Trophoblast cell (in vitro differentiated cells and primary cell): ENCODE measurements at regions not wholly inside any gene's neighbourhood (a gene's known extent, or its start where the extent isn't known, plus 50 kb on each side); places are given as distances from the start of the nearest gene placed in this dataset.

Experiments
- DNase-seq, 2 donors: peaks; one replicate each; pipeline ENCODE4 v3.0.0-alpha.2; 2016
- H2AFZ ChIP-seq: 2 replicates; pipeline ENCODE4 v1.6.1; 2013; ENCODE audit warnings: low read length, moderate library complexity, mild to moderate bottlenecking; ENCODE audit not compliant: insufficient read depth, poor library complexity
- H2AK5ac ChIP-seq: 2 replicates; pipeline ENCODE4 v1.6.1; 2013; ENCODE audit warnings: mild to moderate bottlenecking, low read length
- H2BK120ac ChIP-seq: 2 replicates; pipeline ENCODE4 v1.6.1; 2013; ENCODE audit warnings: low read length, mild to moderate bottlenecking, moderate library complexity; ENCODE audit not compliant: insufficient read depth, poor library complexity
- H2BK12ac ChIP-seq: 2 replicates; pipeline ENCODE4 v1.6.1; 2013; ENCODE audit warnings: mild to moderate bottlenecking, low read length, moderate library complexity
- H2BK5ac ChIP-seq: 2 replicates; pipeline ENCODE4 v1.6.1; 2013; ENCODE audit warnings: low read length, low read depth, moderate library complexity, mild to moderate bottlenecking; ENCODE audit not compliant: poor library complexity
- H3K14ac ChIP-seq: 2 replicates; pipeline ENCODE4 v1.6.1; 2013; ENCODE audit warnings: mild to moderate bottlenecking, low read length
- H3K18ac ChIP-seq: 2 replicates; pipeline ENCODE4 v1.6.1; 2013; ENCODE audit warnings: mild to moderate bottlenecking, low read length
- H3K23ac ChIP-seq: 2 replicates; pipeline ENCODE4 v1.6.1; 2013; ENCODE audit warnings: low read length
- H3K27ac ChIP-seq: 2 replicates; pipeline ENCODE4 v1.5.1; 2013; ENCODE audit warnings: low read depth, mild to moderate bottlenecking, inconsistent platforms, low read length, moderate library complexity
- H3K27me3 ChIP-seq: 2 replicates; pipeline ENCODE4 v1.6.1; 2013; ENCODE audit warnings: inconsistent platforms, mild to moderate bottlenecking, low read length, moderate library complexity; ENCODE audit not compliant: insufficient read depth
- H3K36me3 ChIP-seq, 2 experiments: 1 replicate in 1 of 2; 2 replicates in 1 of 2; pipeline ENCODE4 v1.6.1; 2013; ENCODE audit warnings: low read length in 2 of 2, mild to moderate bottlenecking in 2 of 2, moderate library complexity in 1 of 2; ENCODE audit not compliant: insufficient read depth in 2 of 2, control insufficient read depth in 1 of 2
- H3K4ac ChIP-seq: 2 replicates; pipeline ENCODE4 v1.6.1; 2013; ENCODE audit warnings: low read depth, mild to moderate bottlenecking, low read length, moderate library complexity
- H3K4me1 ChIP-seq, 2 experiments: 1 replicate in 1 of 2; 2 replicates in 1 of 2; pipeline ENCODE4 v1.6.1; 2013; ENCODE audit warnings: low read length in 2 of 2, mild to moderate bottlenecking in 2 of 2, moderate library complexity in 1 of 2; ENCODE audit not compliant: insufficient read depth in 2 of 2, control insufficient read depth in 1 of 2
- H3K4me2 ChIP-seq: 2 replicates; pipeline ENCODE4 v1.6.1; 2013; ENCODE audit warnings: inconsistent platforms, mild to moderate bottlenecking, low read length, moderate library complexity
- H3K4me3 ChIP-seq: 2 replicates; pipeline ENCODE4 v1.5.1; 2013; ENCODE audit warnings: mild to moderate bottlenecking, low read depth, low read length, inconsistent platforms
- H3K79me1 ChIP-seq: one replicate; pipeline ENCODE4 v1.6.1; 2013; ENCODE audit warnings: low read length
- H3K79me2 ChIP-seq: 2 replicates; pipeline ENCODE4 v1.6.1; 2013; ENCODE audit warnings: low read length, mild to moderate bottlenecking; ENCODE audit not compliant: control insufficient read depth, insufficient read depth, poor library complexity
- H3K9ac ChIP-seq: 2 replicates; pipeline ENCODE4 v1.6.1; 2013; ENCODE audit warnings: mild to moderate bottlenecking, low read length
- H3K9me3 ChIP-seq: 2 replicates; pipeline ENCODE4 v1.6.1; 2013; ENCODE audit warnings: low read depth, mild to moderate bottlenecking, control low read depth, inconsistent platforms, low read length; ENCODE audit not compliant: insufficient read depth
- H4K12ac ChIP-seq: 2 replicates; pipeline ENCODE4 v1.6.1; 2013; ENCODE audit warnings: low read depth, mild to moderate bottlenecking, low read length, moderate library complexity
- H4K8ac ChIP-seq: 2 replicates; pipeline ENCODE4 v1.6.1; 2013; ENCODE audit warnings: low read depth, mild to moderate bottlenecking, low read length, moderate library complexity
- H4K91ac ChIP-seq: one replicate; pipeline ENCODE4 v1.6.1; 2013; ENCODE audit warnings: low read depth, mild to moderate bottlenecking, low read length, moderate library complexity
- WGBS: extraction: QIAGEN DNeasy Blood & Tissue Kit; methylation state at CpG from one replicate; pipeline ENCODE4 v1.1.7; 2013; ENCODE audit warnings: missing lambda C conversion rate; ENCODE audit not compliant: insufficient read length, insufficient coverage; ENCODE audit errors: extremely low coverage; 5-methylcytosine and 5-hydroxymethylcytosine counted together

DNA sequence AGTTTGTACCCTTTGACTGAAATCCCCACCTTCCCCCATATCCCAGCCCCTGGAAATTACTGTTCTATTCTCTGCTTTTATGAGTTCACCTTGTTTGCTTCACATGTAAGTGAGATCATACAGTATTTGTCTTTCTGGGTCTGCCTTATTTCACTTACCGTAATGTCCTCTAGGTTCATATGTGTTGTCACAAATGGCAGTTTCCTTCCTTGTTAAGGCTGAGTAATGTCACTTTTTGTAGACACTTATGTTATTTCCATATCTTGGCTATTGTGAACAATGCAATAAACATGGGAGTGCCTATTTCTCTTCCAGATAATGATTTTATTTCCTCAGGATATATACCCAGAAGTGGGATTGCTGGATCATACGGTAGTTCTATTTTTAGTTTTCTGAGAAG lies 272.3 kb downstream of the MRPS30 start:
- no peak overlapping the region for H3K14ac ChIP-seq
- H2BK120ac ChIP-seq = no peak overlapping the region
- no peak overlapping the region for H2AFZ ChIP-seq
- H3K27ac ChIP-seq = no peak overlapping the region
- H2AK5ac ChIP-seq = no peak overlapping the region
- H3K18ac ChIP-seq = no peak overlapping the region
- no peaks in the 10 kb centered on the region for H3K79me2 ChIP-seq
- no peaks in the 10 kb centered on the region for H3K9me3 ChIP-seq
- no CpG with 5 or more reads among the region's 2 CpGs for WGBS
- no peaks in the 10 kb centered on the region for H3K79me1 ChIP-seq
- H4K12ac ChIP-seq = no peak overlapping the region
- H2BK5ac ChIP-seq = no peak overlapping the region
- no peak overlapping the region for H3K23ac ChIP-seq
- H4K91ac ChIP-seq = no peak overlapping the region
- no peak overlapping the region for H4K8ac ChIP-seq
- H3K4me3 ChIP-seq = no peak overlapping the region
- H3K4me2 ChIP-seq = no peak overlapping the region
- no peak overlapping the region for H3K9ac ChIP-seq
- no peaks in the 10 kb centered on the region for H3K4me1 ChIP-seq
- no peaks in the 10 kb centered on the region for H3K27me3 ChIP-seq
- no peak for DNase-seq
- H3K4ac ChIP-seq = no peak overlapping the region
- H2BK12ac ChIP-seq = no peak overlapping the region
- no peaks in the 10 kb centered on the region for H3K36me3 ChIP-seq

DNA sequence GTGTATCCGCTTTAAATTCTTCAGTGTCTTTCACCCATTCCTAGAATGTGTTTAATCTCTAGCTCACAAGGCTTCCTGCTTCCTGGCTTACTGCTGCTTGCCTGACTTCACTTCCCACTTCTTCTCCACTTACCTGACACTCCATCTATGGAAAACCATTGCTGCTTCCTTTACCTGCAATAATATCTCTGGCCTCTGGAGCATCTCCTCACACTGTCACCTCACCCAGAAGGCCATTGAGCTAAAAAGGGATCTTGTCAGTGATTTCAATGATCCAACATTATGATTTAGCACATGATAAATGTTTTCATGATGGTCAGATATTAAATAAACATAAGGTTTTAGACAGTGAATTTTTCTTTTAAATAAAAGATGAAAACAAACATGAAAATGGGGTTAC lies 281.1 kb downstream of the MRPS30 start:
- Histone ChIP-seq H2AK5ac (no peak overlapping the region), H3K27ac (no peak overlapping the region), H4K12ac (no peak overlapping the region), H3K14ac (no peak overlapping the region), H3K9ac (no peak overlapping the region), H2AFZ (no peak overlapping the region), H3K18ac (no peak overlapping the region), H3K9me3 (no peaks in the 10 kb centered on the region), H3K27me3 (no peaks in the 10 kb centered on the region), H4K91ac (no peak overlapping the region), H3K4me2 (no peak overlapping the region), H3K36me3 (no peaks in the 10 kb centered on the region), H3K79me2 (no peaks in the 10 kb centered on the region), H2BK12ac (no peak overlapping the region), H3K23ac (no peak overlapping the region), H2BK5ac (no peak overlapping the region), H3K4me1 (no peaks in the 10 kb centered on the region), H3K4me3 (no peak overlapping the region), H2BK120ac (no peak overlapping the region), H4K8ac (no peak overlapping the region), H3K4ac (no peak overlapping the region), H3K79me1 (no peaks in the 10 kb centered on the region)
- DNase-seq = no peak
- no CpG with 5 or more reads among the region's 1 CpG for WGBS

DNA sequence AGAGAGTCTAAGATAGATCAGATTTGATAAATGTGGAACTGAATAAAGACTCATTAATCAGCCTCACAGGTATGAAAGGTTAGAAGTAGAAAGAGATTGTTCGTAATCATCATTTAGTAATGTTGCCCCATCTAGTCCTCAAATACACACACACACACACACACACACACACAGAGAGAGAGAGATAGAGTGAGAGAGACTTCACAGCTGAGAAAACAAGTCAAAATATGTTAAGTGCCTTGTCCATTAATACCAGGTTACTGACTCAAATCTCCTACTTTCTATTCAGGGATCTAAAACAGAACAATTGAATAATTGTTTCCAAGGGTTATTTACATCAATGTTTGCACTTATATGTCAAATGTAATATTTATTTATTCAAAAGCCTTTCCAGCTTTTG lies 284.6 kb downstream of the MRPS30 start:
- Histone ChIP-seq H3K36me3 (no peaks in the 10 kb centered on the region), H3K4me2 (no peak overlapping the region), H3K4me1 (no peaks in the 10 kb centered on the region), H3K79me1 (no peaks in the 10 kb centered on the region), H2AFZ (no peak overlapping the region), H3K9ac (no peak overlapping the region), H4K12ac (no peak overlapping the region), H2AK5ac (no peak overlapping the region), H3K27me3 (no peaks in the 10 kb centered on the region), H2BK5ac (no peak overlapping the region), H3K18ac (no peak overlapping the region), H3K23ac (no peak overlapping the region), H4K8ac (no peak overlapping the region), H3K4ac (no peak overlapping the region), H3K79me2 (no peaks in the 10 kb centered on the region), H3K14ac (no peak overlapping the region), H3K27ac (no peak overlapping the region), H3K4me3 (no peak overlapping the region), H4K91ac (no peak overlapping the region), H2BK120ac (no peak overlapping the region), H3K9me3 (no peaks in the 10 kb centered on the region), H2BK12ac (no peak overlapping the region)
- no peak for DNase-seq
- WGBS = no CpG with 5 or more reads among the region's 1 CpG

DNA sequence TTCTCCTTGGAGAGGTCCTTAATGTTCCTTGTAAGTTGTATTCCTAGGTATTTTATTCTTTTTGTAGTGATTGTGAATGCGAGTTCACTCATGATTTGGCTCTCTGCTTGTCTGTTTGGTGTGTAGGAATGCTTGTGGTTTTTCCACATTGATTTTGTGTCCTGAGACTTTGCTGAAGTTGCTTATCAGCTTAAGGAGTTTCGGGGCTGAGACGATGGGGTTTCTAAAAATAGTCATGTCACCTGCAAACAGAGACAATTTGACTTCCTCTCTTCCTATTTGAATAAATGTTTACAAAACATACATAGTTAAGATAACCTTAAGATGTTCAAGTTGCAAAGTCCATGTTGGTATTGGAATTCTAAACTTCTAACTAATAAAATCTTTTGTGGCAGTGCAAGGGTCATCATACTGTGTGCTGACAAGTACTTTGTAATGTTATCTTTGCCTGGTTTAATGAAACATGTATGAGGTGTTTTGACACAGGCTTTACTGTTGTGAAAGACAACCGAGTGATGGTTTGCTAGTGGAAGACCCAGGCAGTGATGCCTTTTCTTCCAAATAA lies 286.2 kb downstream of the MRPS30 start:
- H3K14ac ChIP-seq = no peak overlapping the region
- no peak overlapping the region for H2AFZ ChIP-seq
- no peak overlapping the region for H4K12ac ChIP-seq
- DNase-seq = no peak
- no peaks in the 10 kb centered on the region for H3K79me1 ChIP-seq
- WGBS = no CpG with 5 or more reads among the region's 4 CpGs
- no peaks in the 10 kb centered on the region for H3K79me2 ChIP-seq
- no peak overlapping the region for H2BK5ac ChIP-seq
- no peak overlapping the region for H3K27ac ChIP-seq
- no peaks in the 10 kb centered on the region for H3K4me1 ChIP-seq
- H4K8ac ChIP-seq = no peak overlapping the region
- no peak overlapping the region for H3K23ac ChIP-seq
- H3K36me3 ChIP-seq = no peaks in the 10 kb centered on the region
- H4K91ac ChIP-seq = no peak overlapping the region
- no peak overlapping the region for H2AK5ac ChIP-seq
- H3K4ac ChIP-seq = no peak overlapping the region
- no peak overlapping the region for H3K9ac ChIP-seq
- H3K4me3 ChIP-seq = no peak overlapping the region
- no peak overlapping the region for H3K4me2 ChIP-seq
- H2BK12ac ChIP-seq = no peak overlapping the region
- no peaks in the 10 kb centered on the region for H3K9me3 ChIP-seq
- H2BK120ac ChIP-seq = no peak overlapping the region
- H3K18ac ChIP-seq = no peak overlapping the region
- H3K27me3 ChIP-seq = no peaks in the 10 kb centered on the region
